HL-60 (cell line): ENCODE measurements at regions not wholly inside any gene's neighbourhood (a gene's known extent, or its start where the extent isn't known, plus 50 kb on each side); places are given as distances from the start of the nearest gene placed in this dataset.

ENCODE experiments used
- CTCF ChIP-seq: IDR thresholded peaks from one replicate; pipeline ENCODE4 v1.5.1; 2011; ENCODE audit warnings: low read length, control low read depth, inconsistent platforms; ENCODE audit not compliant: insufficient read depth
- GABPA ChIP-seq: IDR thresholded peaks from 2 replicates; pipeline ENCODE4 v1.6.1; 2012; ENCODE audit warnings: low read depth
- POLR2AphosphoS5 ChIP-seq: IDR thresholded peaks from 2 replicates; pipeline ENCODE4 v1.6.1; 2012; ENCODE audit warnings: low read depth
- REST ChIP-seq: IDR thresholded peaks from 2 replicates; pipeline ENCODE4 v1.6.1; 2012; ENCODE audit warnings: low read depth; ENCODE audit not compliant: insufficient replicate concordance
- SPI1 ChIP-seq: IDR thresholded peaks from 2 replicates; pipeline ENCODE4 v1.6.1; 2012; ENCODE audit warnings: low read depth, mild to moderate bottlenecking, borderline replicate concordance

GRCh38 chr5:155070781-155071180 lies 57.2 kb downstream of the KIF4B start:
- no peak for TF ChIP-seq CTCF
- no peak for TF ChIP-seq POLR2AphosphoS5
- no peak for TF ChIP-seq SPI1
- TF ChIP-seq REST = no peak
- no peak for TF ChIP-seq GABPA
